ENCODE measurements at regions not wholly inside any gene's neighbourhood (a gene's known extent, or its start where the extent isn't known, plus 50 kb on each side); places are given as distances from the start of the nearest gene placed in this dataset.

DNA sequence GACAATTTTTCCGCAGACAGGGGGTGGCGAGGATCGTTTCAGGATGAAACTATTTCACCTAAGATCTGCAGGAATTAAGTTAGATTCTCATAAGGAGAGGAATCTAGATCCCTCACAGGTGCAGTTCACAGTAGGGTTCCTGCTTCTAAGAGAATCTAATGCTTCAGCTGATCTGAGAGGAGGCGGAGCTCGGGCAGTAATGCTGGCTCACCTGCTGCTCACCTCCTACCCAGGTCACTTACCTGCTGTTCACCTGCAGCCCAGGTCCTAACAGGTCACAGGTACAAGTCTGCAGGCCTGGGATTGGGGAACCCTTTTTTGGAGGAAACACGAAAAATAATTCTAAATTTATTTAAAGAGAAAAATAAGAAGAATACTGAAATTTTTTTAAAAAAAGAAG, 406.8 kb downstream of the MCTP2 start:
- no peak overlapping the region for H3K27ac ChIP-seq (ENCODE audit: low read depth in 2 of 2, low read length in 1 of 2)
- no peaks in the 10 kb centered on the region for H3K79me2 ChIP-seq (ENCODE audit: insufficient read depth)
- TF ChIP-seq JUND (IDR thresholded peaks at IDR 0.05): no peak
- TF ChIP-seq RXRA (IDR thresholded peaks at IDR 0.05; ENCODE audit: borderline replicate concordance, low read depth): no peak
- no peak for TF ChIP-seq TAF1 (IDR thresholded peaks at IDR 0.05; ENCODE audit: borderline replicate concordance, low read depth, low read length)
- TF ChIP-seq ELF1 (IDR thresholded peaks at IDR 0.05): no peak
- no peak for TF ChIP-seq CHD2 (IDR thresholded peaks at IDR 0.05; ENCODE audit: low read length, partially characterized antibody)
- TF ChIP-seq, protein P1, sequence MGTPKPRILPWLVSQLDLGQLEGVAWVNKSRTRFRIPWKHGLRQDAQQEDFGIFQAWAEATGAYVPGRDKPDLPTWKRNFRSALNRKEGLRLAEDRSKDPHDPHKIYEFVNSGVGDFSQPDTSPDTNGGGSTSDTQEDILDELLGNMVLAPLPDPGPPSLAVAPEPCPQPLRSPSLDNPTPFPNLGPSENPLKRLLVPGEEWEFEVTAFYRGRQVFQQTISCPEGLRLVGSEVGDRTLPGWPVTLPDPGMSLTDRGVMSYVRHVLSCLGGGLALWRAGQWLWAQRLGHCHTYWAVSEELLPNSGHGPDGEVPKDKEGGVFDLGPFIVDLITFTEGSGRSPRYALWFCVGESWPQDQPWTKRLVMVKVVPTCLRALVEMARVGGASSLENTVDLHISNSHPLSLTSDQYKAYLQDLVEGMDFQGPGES (IDR thresholded peaks at IDR 0.05; ENCODE audit: low read depth, low read length): no peak
- TF ChIP-seq, protein P2, sequence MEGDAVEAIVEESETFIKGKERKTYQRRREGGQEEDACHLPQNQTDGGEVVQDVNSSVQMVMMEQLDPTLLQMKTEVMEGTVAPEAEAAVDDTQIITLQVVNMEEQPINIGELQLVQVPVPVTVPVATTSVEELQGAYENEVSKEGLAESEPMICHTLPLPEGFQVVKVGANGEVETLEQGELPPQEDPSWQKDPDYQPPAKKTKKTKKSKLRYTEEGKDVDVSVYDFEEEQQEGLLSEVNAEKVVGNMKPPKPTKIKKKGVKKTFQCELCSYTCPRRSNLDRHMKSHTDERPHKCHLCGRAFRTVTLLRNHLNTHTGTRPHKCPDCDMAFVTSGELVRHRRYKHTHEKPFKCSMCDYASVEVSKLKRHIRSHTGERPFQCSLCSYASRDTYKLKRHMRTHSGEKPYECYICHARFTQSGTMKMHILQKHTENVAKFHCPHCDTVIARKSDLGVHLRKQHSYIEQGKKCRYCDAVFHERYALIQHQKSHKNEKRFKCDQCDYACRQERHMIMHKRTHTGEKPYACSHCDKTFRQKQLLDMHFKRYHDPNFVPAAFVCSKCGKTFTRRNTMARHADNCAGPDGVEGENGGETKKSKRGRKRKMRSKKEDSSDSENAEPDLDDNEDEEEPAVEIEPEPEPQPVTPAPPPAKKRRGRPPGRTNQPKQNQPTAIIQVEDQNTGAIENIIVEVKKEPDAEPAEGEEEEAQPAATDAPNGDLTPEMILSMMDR (IDR thresholded peaks at IDR 0.05): no peak
- TF ChIP-seq GABPA (IDR thresholded peaks at IDR 0.05; ENCODE audit: low read depth): no peak
- no peak for TF ChIP-seq MXI1 (IDR thresholded peaks at IDR 0.05; ENCODE audit: low read depth, low read length)
- TF ChIP-seq SMC3 (IDR thresholded peaks at IDR 0.05; ENCODE audit: low read depth, low read length): no peak
- TF ChIP-seq, protein P3, sequence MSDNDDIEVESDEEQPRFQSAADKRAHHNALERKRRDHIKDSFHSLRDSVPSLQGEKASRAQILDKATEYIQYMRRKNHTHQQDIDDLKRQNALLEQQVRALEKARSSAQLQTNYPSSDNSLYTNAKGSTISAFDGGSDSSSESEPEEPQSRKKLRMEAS (IDR thresholded peaks at IDR 0.05; ENCODE audit: low read depth): no peak
- no peak for TF ChIP-seq RFX5 (IDR thresholded peaks at IDR 0.05; ENCODE audit: low read length)
- TF ChIP-seq POLR2AphosphoS5 (IDR thresholded peaks at IDR 0.05; ENCODE audit: low read depth, low read length): no peak
- no peak for TF ChIP-seq EZH2phosphoT487 (IDR thresholded peaks at IDR 0.05; ENCODE audit: borderline replicate concordance, low read depth)
- no peak for TF ChIP-seq RCOR1 (IDR thresholded peaks at IDR 0.05; ENCODE audit: low read length)
- TF ChIP-seq NRF1 (IDR thresholded peaks at IDR 0.05; ENCODE audit: low read depth, low read length): no peak
- H3K9me3 ChIP-seq: peaks cover 5% of the 10 kb centered on the region; the same call in 1 of the 2 replicates
- ChIA-PET CTCF (no interaction called here), POLR2A (no interaction called here)
- no peak overlapping the region for H3K4me2 ChIP-seq
- H3K4me3 ChIP-seq (ENCODE audit: low read depth in 2 of 2, low read length in 1 of 2): no peak overlapping the region
- H2AFZ ChIP-seq (ENCODE audit: low read depth): no peak overlapping the region
- no peaks in the 10 kb centered on the region for H3F3A ChIP-seq (replicated peaks; ENCODE audit: insufficient read depth)
- H3K27me3 ChIP-seq (ENCODE audit: insufficient read depth): no peaks in the 10 kb centered on the region
- no peaks in the 10 kb centered on the region for H3K4me1 ChIP-seq (ENCODE audit: control insufficient read depth in 1 of 2, insufficient read depth in 2 of 2, low read depth in 1 of 2, low read length in 1 of 2)
- no peaks in the 10 kb centered on the region for H4K20me1 ChIP-seq (ENCODE audit: insufficient read depth)
- DNase-seq: no peak
- H3K36me3 ChIP-seq (replicated peaks in 1 of 2; ENCODE audit: control insufficient read depth in 1 of 2, insufficient read depth in 2 of 2, low read length in 1 of 2): no peaks in the 10 kb centered on the region
- no peaks in the 10 kb centered on the region; the same call in 1 of the 2 replicates for H3K9me2 ChIP-seq
- WGBS (ENCODE audit: low lambda C conversion rate): 27% methylated on average over 6 of the region's 6 CpGs
- no peak overlapping the region for H3K9ac ChIP-seq

DNA sequence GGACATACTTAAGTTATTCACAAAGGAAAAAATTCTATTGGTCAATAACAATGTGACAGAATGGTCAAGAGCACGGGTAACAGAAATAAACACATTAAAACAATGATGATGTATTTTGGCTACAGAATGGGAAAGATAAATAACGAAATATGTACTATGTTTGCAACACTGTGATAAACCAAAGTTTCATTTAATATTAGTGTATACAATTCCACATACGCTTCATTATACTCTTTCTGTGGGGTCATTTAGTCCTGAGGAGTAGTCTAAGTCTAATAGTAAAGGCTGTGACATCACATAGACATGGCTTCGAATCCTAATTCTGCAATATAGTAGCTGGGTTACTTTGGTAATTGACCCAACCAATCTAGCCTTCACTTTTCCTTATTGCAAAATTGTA, 408.3 kb downstream of the MCTP2 start:
- Histone ChIP-seq H3K4me2 (no peak overlapping the region), H3K4me3 (ENCODE audit: low read depth in 2 of 2, low read length in 1 of 2) (no peak overlapping the region), H3K79me2 (ENCODE audit: insufficient read depth) (no peaks in the 10 kb centered on the region), H3K27ac (ENCODE audit: low read depth in 2 of 2, low read length in 1 of 2) (no peak overlapping the region), H3K9ac (no peak overlapping the region), H2AFZ (ENCODE audit: low read depth) (no peak overlapping the region), H4K20me1 (ENCODE audit: insufficient read depth) (no peaks in the 10 kb centered on the region), H3F3A (replicated peaks; ENCODE audit: insufficient read depth) (no peaks in the 10 kb centered on the region), H3K27me3 (ENCODE audit: insufficient read depth) (no peaks in the 10 kb centered on the region), H3K9me2 (no peaks in the 10 kb centered on the region; the same call in 1 of the 2 replicates), H3K4me1 (ENCODE audit: control insufficient read depth in 1 of 2, insufficient read depth in 2 of 2, low read depth in 1 of 2, low read length in 1 of 2) (no peaks in the 10 kb centered on the region), H3K36me3 (replicated peaks in 1 of 2; ENCODE audit: control insufficient read depth in 1 of 2, insufficient read depth in 2 of 2, low read length in 1 of 2) (no peaks in the 10 kb centered on the region), H3K9me3 (peaks cover 5% of the 10 kb centered on the region; the same call in 1 of the 2 replicates)
- TF ChIP-seq, protein P4, sequence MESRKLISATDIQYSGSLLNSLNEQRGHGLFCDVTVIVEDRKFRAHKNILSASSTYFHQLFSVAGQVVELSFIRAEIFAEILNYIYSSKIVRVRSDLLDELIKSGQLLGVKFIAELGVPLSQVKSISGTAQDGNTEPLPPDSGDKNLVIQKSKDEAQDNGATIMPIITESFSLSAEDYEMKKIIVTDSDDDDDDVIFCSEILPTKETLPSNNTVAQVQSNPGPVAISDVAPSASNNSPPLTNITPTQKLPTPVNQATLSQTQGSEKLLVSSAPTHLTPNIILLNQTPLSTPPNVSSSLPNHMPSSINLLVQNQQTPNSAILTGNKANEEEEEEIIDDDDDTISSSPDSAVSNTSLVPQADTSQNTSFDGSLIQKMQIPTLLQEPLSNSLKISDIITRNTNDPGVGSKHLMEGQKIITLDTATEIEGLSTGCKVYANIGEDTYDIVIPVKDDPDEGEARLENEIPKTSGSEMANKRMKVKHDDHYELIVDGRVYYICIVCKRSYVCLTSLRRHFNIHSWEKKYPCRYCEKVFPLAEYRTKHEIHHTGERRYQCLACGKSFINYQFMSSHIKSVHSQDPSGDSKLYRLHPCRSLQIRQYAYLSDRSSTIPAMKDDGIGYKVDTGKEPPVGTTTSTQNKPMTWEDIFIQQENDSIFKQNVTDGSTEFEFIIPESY (IDR thresholded peaks at IDR 0.05; ENCODE audit: borderline replicate concordance, low read depth): no peak
- TF ChIP-seq MXI1 (IDR thresholded peaks at IDR 0.05; ENCODE audit: low read depth, low read length) (no peak), YY1 (IDR thresholded peaks at IDR 0.05; ENCODE audit: low read depth) (no peak), GATA2 (CRISPR knock-in tag; IDR thresholded peaks at IDR 0.05) (no peak), TAF1 (IDR thresholded peaks at IDR 0.05; ENCODE audit: borderline replicate concordance, low read depth, low read length) (no peak)
- 11% methylated on average over 4 of the region's 4 CpGs for WGBS (ENCODE audit: low lambda C conversion rate)
- CTCF ChIA-PET: interaction anchor here (0.7 kb wide), 1 partner anchor 32 kb away, joined by 3 read pairs; no protein-coding TSS in a partner anchor
- no peak for DNase-seq
- POLR2A ChIA-PET: no interaction called here
